ENCODE measurements at regions not wholly inside any gene's neighbourhood (a gene's known extent, or its start where the extent isn't known, plus 50 kb on each side); places are given as distances from the start of the nearest gene placed in this dataset.
"Not testable (repeated sequence)": the region's sequence is repeated elsewhere in the genome, so short reads cannot be mapped to it uniquely, and the experiment has no call there.

DNA sequence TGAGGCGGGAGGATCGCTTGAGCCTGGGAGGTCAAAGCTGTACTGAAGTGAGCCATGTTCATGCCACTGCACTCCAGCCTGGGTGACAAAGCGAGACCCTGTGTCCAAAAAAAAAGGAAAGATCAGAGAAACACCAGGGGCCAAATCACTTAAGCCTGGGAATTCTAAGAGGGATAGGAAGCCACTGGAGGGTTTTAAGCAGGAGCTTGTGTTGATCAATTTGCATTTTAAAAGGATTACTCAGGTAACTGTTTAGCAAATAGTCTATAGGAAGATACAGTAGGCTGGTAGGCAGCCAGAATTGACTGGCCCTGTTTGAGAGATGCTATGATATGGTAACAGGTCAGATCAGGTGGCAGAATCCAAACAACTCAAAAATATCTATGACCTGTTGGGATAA, 162.7 kb downstream of the SPTSSA start:
- DNase-seq: no peak

DNA sequence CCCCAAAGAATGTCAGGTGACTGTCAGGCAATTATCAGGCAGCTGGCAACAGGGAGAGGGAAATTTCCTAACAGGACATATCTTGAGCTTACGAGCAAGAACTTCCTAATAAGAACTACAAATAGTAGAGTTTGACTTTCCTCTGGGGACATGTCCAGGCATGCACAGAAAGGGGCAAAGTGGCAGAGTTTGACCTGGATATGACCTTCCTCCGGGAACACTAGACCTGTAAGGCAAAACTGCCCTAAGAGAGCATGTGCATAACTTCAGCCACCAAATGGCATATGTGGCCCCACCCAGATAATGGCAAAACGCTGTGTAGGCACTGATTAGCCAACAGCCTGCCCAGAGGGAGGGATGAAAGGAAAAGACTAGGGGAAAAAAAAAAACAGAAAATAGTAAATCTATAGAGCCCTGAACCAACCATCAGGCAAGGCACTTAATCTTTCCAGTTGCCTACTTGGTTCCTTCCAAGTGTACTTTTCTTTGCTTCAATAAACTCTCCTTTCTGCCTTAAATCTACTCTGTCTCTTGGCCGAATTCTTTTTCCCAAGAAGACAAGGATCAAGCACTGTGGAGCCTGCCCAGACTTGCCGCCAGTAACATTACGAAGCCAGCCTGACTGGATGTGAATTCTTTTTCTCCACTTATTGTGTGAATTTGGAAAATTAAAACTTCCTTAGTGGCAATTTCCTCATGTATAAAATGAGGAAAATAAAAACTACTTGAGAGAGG, 164.1 kb downstream of the SPTSSA start:
- no peak for DNase-seq

- no peak for DNase-seq
These were observed 178.4 kb downstream of the SPTSSA start for GRCh38 chr14:34283590-34283989.

GRCh38 chr14:34277191-34277590, 184.8 kb downstream of the SPTSSA start:
- no peak for DNase-seq

GRCh38 chr14:34275530-34275929, 186.5 kb downstream of the SPTSSA start:
- no peak for DNase-seq

- DNase-seq: no peak
These were observed 187.0 kb downstream of the SPTSSA start for GRCh38 chr14:34275078-34275477.

DNA sequence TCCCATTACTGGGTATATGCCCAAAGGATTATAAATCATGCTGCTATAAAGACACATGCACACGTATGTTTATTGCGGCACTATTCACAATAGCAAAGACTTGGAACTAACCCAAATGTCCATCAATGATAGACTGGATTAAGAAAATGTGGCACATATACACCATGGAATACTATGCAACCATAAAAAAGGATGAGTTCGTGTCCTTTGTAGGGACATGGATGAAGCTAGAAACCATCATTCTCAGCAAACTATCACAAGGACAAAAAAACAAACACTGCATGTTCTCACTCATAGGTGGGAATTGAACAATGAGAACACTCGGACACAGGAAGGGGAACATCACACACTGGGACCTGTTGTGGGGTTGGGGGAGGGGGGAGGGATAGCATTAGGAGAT, 188.3 kb downstream of the SPTSSA start:
- DNase-seq: not testable (repeated sequence)

GRCh38 chr14:34270361-34270760, 191.7 kb downstream of the SPTSSA start:
- DNase-seq: no peak

- DNase-seq: no peak
These were observed 195.7 kb downstream of the SPTSSA start for GRCh38 chr14:34266344-34266743.

DNA sequence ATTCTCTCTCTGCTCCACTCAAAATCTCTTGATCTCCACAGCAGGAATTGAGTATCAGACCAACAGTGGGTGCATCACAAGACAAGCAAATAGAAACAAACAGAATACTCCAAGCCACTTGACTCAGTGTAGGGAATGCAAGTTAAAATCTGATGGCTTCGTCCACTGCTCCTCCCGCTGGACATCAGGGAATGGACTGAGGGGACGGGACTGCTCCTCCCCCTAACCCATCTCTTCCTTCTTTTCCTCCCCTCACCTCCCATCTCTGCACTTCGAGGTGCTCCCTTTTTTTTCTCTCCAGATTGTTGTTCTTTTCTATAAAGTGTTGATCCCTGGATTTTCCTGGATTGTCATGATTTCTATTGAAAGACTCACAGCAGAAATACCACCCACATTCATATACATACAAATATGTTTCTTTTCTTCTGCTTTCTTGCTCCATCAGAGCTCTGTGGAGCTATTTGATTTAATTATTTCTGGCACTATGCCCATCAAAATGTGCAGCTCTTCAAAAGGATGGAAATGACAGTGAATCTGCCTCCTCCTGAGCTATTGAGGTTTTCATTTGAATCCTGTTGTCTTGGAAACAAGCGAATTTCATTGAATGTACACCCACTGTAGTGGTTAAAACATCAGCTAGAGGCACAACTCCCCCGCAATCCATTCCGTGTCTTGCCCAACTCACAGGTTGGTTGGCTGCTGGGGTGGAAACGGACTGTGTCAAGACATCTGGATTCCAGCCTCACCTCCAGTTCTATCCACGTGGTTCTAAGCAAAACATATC, 199.7 kb downstream of the SPTSSA start:
- DNase-seq: no peak

DNA sequence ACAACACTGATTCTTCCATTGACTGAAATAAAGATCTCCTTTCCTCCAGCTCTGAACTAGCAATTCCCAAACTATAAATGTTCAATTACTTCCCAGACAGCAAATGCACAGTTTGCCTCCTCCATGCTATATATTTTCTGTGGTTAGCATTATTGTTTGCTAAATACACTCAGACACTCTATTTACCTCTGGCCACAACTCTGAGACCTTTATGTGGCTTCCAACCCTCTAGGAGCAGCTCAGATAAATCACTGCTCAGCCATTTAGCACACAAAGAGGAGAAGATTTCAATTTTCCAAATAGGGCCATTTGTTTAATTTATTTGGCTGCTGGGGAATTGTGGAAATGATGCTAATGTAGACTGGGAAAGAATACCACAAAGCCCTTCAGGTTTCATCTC, 202.0 kb downstream of the SPTSSA start:
- no peak for DNase-seq

GRCh38 chr14:34258318-34258717, 203.7 kb downstream of the SPTSSA start:
- DNase-seq: no peak

DNA sequence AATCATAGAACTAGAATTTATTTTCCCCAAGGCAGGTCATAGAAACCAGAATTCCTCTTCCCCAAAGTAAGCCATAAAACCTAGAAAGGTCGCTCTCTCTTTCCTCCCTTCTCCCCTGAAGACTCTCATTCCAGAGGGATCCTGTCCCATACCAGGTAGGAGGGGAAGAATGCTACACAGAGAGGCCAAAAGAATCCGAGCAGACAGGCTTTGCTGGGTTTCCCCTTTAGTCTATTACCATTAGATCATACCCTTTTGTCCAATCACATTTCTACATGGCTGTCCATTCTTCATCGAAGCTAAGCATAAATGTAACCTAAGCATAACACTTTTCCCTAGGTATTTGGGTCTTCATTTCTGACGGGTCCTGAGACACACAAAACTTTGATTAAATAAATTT, 204.5 kb downstream of the SPTSSA start:
- no peak for DNase-seq

DNA sequence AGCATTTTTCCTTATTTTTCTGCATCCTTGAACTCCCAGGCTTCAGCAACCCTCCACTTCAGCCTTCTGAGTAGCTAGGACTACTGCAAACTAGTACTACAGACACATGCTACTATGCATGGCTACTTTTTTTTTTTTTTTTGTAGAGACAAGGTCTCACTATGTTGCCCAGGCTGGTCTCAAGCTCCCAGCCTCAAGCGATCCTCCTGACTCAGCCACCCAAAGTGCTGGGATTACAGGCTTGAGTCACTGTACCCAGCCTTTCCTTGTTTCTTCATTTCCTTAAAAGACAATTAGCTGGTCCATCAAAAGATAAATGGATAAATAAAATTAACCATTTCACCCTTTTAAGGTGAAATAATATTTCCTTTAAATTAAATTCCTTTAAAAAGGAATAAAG, 205.8 kb downstream of the SPTSSA start:
- DNase-seq: no peak

DNA sequence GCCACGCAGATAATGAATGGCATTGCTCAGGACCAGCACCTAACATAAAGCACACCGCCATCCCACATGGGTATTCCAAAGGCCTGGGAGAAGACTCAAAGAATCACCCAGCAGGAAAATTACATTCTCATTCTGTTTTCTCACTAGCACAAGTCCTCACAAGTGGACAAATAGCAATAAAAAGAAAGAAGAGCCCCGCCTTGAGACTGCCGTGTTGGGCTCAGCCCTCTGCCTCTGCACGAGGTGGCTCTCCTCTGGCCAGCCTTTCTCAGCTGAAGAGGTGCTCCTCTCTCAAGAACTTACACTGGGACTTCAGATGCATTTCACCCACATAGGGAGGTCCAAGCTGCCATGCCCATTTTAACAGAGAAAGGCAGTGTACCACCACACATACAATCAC, 207.5 kb downstream of the SPTSSA start:
- DNase-seq: no peak

- DNase-seq: no peak
These were observed 208.0 kb downstream of the SPTSSA start for GRCh38 chr14:34254031-34254430.

GRCh38 chr14:34252227-34252626, 209.8 kb downstream of the SPTSSA start:
- DNase-seq: no peak

DNA sequence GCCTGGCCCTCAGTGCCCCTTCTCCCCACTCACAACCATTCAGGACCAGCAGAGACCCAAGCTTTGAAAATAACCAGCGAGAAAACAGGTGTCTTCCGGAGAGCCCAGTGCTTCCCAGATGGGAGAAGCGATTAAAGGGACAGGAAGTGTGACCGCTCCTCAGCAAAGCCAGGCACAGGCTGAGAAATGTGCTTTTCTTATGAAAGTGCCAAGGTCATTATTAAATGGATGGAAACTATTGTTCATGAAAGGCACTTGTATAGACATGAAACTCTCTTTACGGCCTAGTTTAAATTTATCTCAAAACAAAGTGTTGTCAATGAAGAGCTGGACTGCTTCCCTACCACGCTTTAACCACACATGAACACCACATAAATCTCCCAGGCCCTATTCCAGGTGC, 210.4 kb downstream of the SPTSSA start:
- no peak for DNase-seq

- no peak for DNase-seq
These were observed 211.1 kb downstream of the SPTSSA start for GRCh38 chr14:34250959-34251358.

GRCh38 chr14:34247605-34248004, 214.4 kb downstream of the SPTSSA start:
- no peak for DNase-seq

DNA sequence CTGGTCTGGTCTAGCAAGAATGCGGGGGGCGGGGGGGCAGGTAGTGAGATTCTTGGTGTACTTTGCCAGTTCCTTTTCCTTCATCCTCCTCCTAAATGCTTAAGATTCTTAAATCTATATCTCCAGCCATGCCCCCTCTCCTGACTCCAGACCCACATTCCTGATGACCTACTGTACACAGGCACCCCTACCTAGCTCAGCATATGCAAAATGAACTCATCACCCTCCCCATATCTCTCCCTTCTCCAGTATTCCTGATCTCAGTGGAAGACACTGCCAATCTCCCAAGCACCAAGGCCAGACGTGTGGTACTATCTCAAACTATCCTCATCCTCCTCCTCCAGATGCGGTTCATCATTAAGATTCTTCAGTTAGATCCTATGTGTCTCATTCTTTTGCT, 215.8 kb downstream of the SPTSSA start:
- DNase-seq: no peak

DNA sequence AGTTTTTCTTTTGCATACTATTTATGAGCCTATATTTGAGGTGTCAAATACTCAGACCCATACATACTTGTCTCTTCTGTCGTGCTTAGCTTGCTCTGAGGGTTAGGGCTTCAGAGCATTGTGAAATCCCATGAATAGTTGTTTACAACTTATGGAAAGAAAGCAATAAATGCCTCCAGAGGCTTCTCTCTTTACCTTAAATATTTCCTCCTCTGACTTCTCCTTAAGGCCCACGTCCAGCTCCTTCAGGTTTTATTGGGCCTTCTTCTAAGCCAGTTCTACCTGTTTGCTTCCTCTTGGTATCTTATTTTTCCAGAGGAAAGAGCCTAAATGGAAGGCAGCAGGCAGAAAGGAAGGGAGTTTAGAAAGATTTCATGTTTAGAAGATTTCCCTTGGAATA, 218.6 kb downstream of the SPTSSA start:
- no peak for DNase-seq

- DNase-seq: no peak
These were observed 219.0 kb downstream of the SPTSSA start for GRCh38 chr14:34243001-34243400.

DNA sequence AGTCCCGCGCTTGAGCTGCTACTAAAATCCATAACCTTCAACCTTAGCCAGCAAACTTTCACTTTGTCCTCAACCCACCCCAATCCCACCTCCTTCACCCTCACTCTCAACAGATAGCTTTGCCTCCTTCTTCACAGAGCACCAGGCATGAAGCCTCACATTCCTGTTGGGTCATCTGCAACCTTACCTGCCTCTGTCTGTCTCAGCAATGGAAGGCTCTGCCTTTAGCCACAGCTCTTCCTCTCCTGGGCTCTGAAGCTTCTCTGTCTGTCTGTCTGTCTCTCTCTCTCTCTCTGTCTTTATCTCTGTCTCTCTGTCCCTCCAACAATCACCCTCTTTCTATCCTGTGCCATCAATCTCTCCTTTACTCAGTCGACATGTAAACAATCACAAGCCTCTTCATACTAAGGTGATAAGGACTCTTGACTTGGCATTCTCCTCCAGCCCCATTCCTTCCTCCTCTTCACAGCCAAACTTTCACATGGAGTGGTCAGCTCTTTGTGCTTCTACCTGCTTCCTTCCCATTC, 220.8 kb downstream of the SPTSSA start:
- DNase-seq: no peak
